EL (cell line): ENCODE measurements at regions not wholly inside any gene's neighbourhood (a gene's known extent, or its start where the extent isn't known, plus 50 kb on each side); places are given as distances from the start of the nearest gene placed in this dataset.
A peak's percentile ranks its signal among the peaks of the same experiment; 100 is the strongest.

ENCODE experiments used
- DNase-seq: peaks from one replicate; pipeline ENCODE4 v3.0.0-alpha.2; 2016

GRCh38 chr16:79809376-79809775, 208.8 kb upstream of the MAF start:
- DNase-seq = no peak

GRCh38 chr16:79808731-79809130, 208.2 kb upstream of the MAF start:
- no peak for DNase-seq

GRCh38 chr16:79806757-79807156, 206.2 kb upstream of the MAF start:
- DNase-seq = no peak

GRCh38 chr16:79805621-79806020, 205.1 kb upstream of the MAF start:
- no peak for DNase-seq

- DNase-seq = no peak
Observed at GRCh38 chr16:79801646-79802045, 201.1 kb upstream of the MAF start.

GRCh38 chr16:79800016-79800608, 199.6 kb upstream of the MAF start:
- DNase-seq = no peak

GRCh38 chr16:79798416-79799053, 198.0 kb upstream of the MAF start:
- no peak for DNase-seq

GRCh38 chr16:79797486-79797885, 196.9 kb upstream of the MAF start:
- DNase-seq = no peak

- no peak for DNase-seq
Observed at GRCh38 chr16:79795556-79795955, 195.0 kb upstream of the MAF start.

GRCh38 chr16:79794941-79795340, 194.4 kb upstream of the MAF start:
- no peak for DNase-seq

- DNase-seq = no peak
Observed at GRCh38 chr16:79792664-79793351, 192.3 kb upstream of the MAF start.

GRCh38 chr16:79792076-79792475, 191.5 kb upstream of the MAF start:
- DNase-seq = no peak

- no peak for DNase-seq
Observed at GRCh38 chr16:79790854-79791253, 190.3 kb upstream of the MAF start.

- DNase-seq = no peak
Observed at GRCh38 chr16:79788949-79789348, 188.4 kb upstream of the MAF start.

GRCh38 chr16:79786389-79786788, 185.9 kb upstream of the MAF start:
- DNase-seq = no peak

- no peak for DNase-seq
Observed at GRCh38 chr16:79784007-79784406, 183.5 kb upstream of the MAF start.

GRCh38 chr16:79777679-79778078, 177.1 kb upstream of the MAF start:
- DNase-seq = no peak

- no peak for DNase-seq
Observed at GRCh38 chr16:79776243-79776847, 175.8 kb upstream of the MAF start.

GRCh38 chr16:79772784-79773183, 172.2 kb upstream of the MAF start:
- DNase-seq = no peak

- no peak for DNase-seq
Observed at GRCh38 chr16:79772048-79772447, 171.5 kb upstream of the MAF start.

GRCh38 chr16:79770244-79771064, 169.9 kb upstream of the MAF start:
- peak; percentile 84 for DNase-seq

GRCh38 chr16:79769928-79770243, 169.3 kb upstream of the MAF start:
- no peak for DNase-seq

GRCh38 chr16:79769270-79769927, 168.9 kb upstream of the MAF start:
- no peak for DNase-seq
